ENCODE measurements at regions not wholly inside any gene's neighbourhood (a gene's known extent, or its start where the extent isn't known, plus 50 kb on each side); places are given as distances from the start of the nearest gene placed in this dataset.
"Not testable (repeated sequence)": the region's sequence is repeated elsewhere in the genome, so short reads cannot be mapped to it uniquely, and the experiment has no call there.

- Histone ChIP-seq H3K9me3 (ENCODE audit: control insufficient read depth in 3 of 3, low read length in 3 of 3) (no peaks in the 10 kb centered on the region), H3K27me3 (ENCODE audit: control insufficient read depth in 3 of 3, insufficient read depth in 3 of 3, low read length in 3 of 3) (no peaks in the 10 kb centered on the region), H3K27ac (ENCODE audit: low read depth, low read length) (no peak overlapping the region), H3K4me1 (ENCODE audit: control insufficient read depth in 3 of 3, insufficient read depth in 3 of 3, low read length in 3 of 3) (no peaks in the 10 kb centered on the region), H3K4me3 (ENCODE audit: low read length in 3 of 3) (no peak overlapping the region), H3K9ac (ENCODE audit: low read depth in 1 of 3, low read length in 3 of 3) (no peak overlapping the region), H3K36me3 (ENCODE audit: control insufficient read depth in 3 of 3, insufficient read depth in 3 of 3, low read length in 3 of 3) (no peaks in the 10 kb centered on the region)
These were observed 132.4 kb upstream of the ENPEP start for GRCh38 chr4:110343534-110343933.

DNA sequence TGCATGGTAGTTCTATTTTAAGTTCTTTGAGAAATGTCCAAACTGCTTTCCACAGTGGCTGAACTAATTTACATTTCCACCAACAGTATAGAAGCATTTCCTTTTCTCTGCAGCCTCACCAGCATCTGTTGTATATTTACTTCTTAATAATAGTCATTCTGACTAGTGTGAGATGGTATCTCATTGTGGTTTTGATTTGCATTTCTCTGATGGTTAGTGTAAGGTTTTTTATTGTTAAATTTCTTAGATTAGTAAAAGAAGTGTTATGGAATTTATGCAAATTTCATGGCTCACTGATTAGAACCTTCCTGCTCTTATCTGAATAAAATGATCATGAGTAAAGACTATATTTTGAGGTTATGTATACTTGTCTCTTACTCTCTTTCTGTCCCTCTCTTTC lies 134.8 kb upstream of the ENPEP start:
- H3K4me3 ChIP-seq (ENCODE audit: low read length in 3 of 3); H3K36me3 ChIP-seq (ENCODE audit: control insufficient read depth in 3 of 3, insufficient read depth in 3 of 3, low read length in 3 of 3); H3K27ac ChIP-seq (ENCODE audit: low read depth, low read length); H3K27me3 ChIP-seq (ENCODE audit: control insufficient read depth in 3 of 3, insufficient read depth in 3 of 3, low read length in 3 of 3); H3K9me3 ChIP-seq (ENCODE audit: control insufficient read depth in 3 of 3, low read length in 3 of 3); H3K4me1 ChIP-seq (ENCODE audit: control insufficient read depth in 3 of 3, insufficient read depth in 3 of 3, low read length in 3 of 3); H3K9ac ChIP-seq (ENCODE audit: low read depth in 1 of 3, low read length in 3 of 3): not testable (repeated sequence)

DNA sequence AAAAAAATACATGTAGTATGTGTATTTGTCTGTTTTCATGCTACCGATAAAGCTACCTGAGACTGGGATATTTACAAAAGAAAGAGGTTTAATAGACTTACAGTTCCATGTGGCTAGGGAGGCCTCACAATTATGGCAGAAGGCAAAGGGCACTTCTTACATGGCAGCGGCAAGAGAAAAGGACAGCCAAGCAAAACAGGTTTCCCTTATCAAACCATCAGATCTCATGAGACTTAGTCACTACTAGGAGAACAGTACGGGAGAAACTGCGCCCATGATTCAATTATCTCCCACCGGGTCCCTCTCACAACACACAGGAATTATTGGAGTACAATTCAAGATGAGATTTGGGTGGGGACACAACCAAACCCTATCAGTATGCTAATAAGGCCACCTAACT lies 137.0 kb upstream of the ELOVL6 start:
- Histone ChIP-seq H3K9me3 (ENCODE audit: control insufficient read depth in 3 of 3, low read length in 3 of 3) (no peaks in the 10 kb centered on the region), H3K27ac (ENCODE audit: low read depth, low read length) (no peak overlapping the region), H3K27me3 (ENCODE audit: control insufficient read depth in 3 of 3, insufficient read depth in 3 of 3, low read length in 3 of 3) (no peaks in the 10 kb centered on the region), H3K4me3 (ENCODE audit: low read length in 3 of 3) (no peak overlapping the region), H3K9ac (ENCODE audit: low read depth in 1 of 3, low read length in 3 of 3) (no peak overlapping the region), H3K36me3 (ENCODE audit: control insufficient read depth in 3 of 3, insufficient read depth in 3 of 3, low read length in 3 of 3) (no peaks in the 10 kb centered on the region), H3K4me1 (ENCODE audit: control insufficient read depth in 3 of 3, insufficient read depth in 3 of 3, low read length in 3 of 3) (no peaks in the 10 kb centered on the region)

- H3K27ac ChIP-seq (ENCODE audit: low read depth, low read length), result no peak overlapping the region
- H3K9ac ChIP-seq (ENCODE audit: low read depth in 1 of 3, low read length in 3 of 3), result no peak overlapping the region
- no peaks in the 10 kb centered on the region for H3K9me3 ChIP-seq (ENCODE audit: control insufficient read depth in 3 of 3, low read length in 3 of 3)
- no peaks in the 10 kb centered on the region for H3K4me1 ChIP-seq (ENCODE audit: control insufficient read depth in 3 of 3, insufficient read depth in 3 of 3, low read length in 3 of 3)
- H3K27me3 ChIP-seq (ENCODE audit: control insufficient read depth in 3 of 3, insufficient read depth in 3 of 3, low read length in 3 of 3), result no peaks in the 10 kb centered on the region
- H3K4me3 ChIP-seq (ENCODE audit: low read length in 3 of 3), result no peak overlapping the region
- no peaks in the 10 kb centered on the region for H3K36me3 ChIP-seq (ENCODE audit: control insufficient read depth in 3 of 3, insufficient read depth in 3 of 3, low read length in 3 of 3)
These were observed 134.1 kb upstream of the ELOVL6 start for GRCh38 chr4:110332483-110332882.

- not testable (repeated sequence) for H3K4me3 ChIP-seq (ENCODE audit: low read length in 3 of 3); H3K9ac ChIP-seq (ENCODE audit: low read depth in 1 of 3, low read length in 3 of 3); H3K27me3 ChIP-seq (ENCODE audit: control insufficient read depth in 3 of 3, insufficient read depth in 3 of 3, low read length in 3 of 3); H3K27ac ChIP-seq (ENCODE audit: low read depth, low read length); H3K9me3 ChIP-seq (ENCODE audit: control insufficient read depth in 3 of 3, low read length in 3 of 3); H3K36me3 ChIP-seq (ENCODE audit: control insufficient read depth in 3 of 3, insufficient read depth in 3 of 3, low read length in 3 of 3); H3K4me1 ChIP-seq (ENCODE audit: control insufficient read depth in 3 of 3, insufficient read depth in 3 of 3, low read length in 3 of 3)
These were observed 128.0 kb upstream of the ELOVL6 start for GRCh38 chr4:110326426-110326825.

DNA sequence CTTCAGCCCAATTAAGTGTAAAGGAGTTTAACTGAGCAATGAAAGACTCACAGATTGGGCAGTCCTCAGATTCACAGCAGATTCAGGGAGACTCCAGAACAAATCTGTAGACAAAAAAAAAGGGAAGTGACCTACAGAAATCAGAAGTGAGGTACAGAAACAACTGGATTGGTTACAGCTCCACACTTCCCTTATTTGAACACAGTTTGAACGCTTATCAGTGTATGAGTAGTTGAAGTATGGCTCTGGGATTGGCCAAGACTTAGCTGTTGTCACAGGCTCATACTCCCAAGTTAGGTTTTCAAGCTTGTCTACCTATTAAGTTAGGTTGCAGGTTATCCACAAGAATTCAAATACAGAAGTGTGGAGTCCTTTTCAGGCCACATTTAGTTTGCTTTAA lies 112.4 kb upstream of the ELOVL6 start:
- Histone ChIP-seq H3K27ac (ENCODE audit: low read depth, low read length) (no peak overlapping the region), H3K9me3 (ENCODE audit: control insufficient read depth in 3 of 3, low read length in 3 of 3) (no peaks in the 10 kb centered on the region), H3K4me3 (ENCODE audit: low read length in 3 of 3) (no peak overlapping the region), H3K36me3 (ENCODE audit: control insufficient read depth in 3 of 3, insufficient read depth in 3 of 3, low read length in 3 of 3) (no peaks in the 10 kb centered on the region), H3K27me3 (ENCODE audit: control insufficient read depth in 3 of 3, insufficient read depth in 3 of 3, low read length in 3 of 3) (no peaks in the 10 kb centered on the region), H3K9ac (ENCODE audit: low read depth in 1 of 3, low read length in 3 of 3) (no peak overlapping the region), H3K4me1 (ENCODE audit: control insufficient read depth in 3 of 3, insufficient read depth in 3 of 3, low read length in 3 of 3) (no peaks in the 10 kb centered on the region)

DNA sequence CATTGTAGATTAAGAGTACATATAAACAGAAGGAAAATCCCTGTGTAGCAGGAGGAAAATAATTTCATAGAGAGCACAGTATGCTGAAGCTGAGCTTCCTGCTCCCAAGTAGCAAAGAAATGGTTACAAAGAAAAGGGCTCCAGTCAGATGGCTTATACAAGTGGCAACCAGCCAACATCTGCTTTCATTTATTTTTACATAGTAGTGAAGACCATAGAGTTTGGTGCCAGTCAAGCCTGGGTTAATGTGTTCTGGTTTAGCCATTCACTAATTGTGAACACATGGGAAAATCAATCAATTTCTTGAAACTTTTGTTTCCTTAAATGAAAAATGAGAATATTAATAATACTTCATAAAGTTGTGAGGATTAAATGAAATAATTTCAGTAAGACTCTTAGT lies 111.3 kb upstream of the ELOVL6 start:
- Histone ChIP-seq H3K9me3 (ENCODE audit: control insufficient read depth in 3 of 3, low read length in 3 of 3) (no peaks in the 10 kb centered on the region), H3K27ac (ENCODE audit: low read depth, low read length) (no peak overlapping the region), H3K36me3 (ENCODE audit: control insufficient read depth in 3 of 3, insufficient read depth in 3 of 3, low read length in 3 of 3) (no peaks in the 10 kb centered on the region), H3K4me3 (ENCODE audit: low read length in 3 of 3) (no peak overlapping the region), H3K27me3 (ENCODE audit: control insufficient read depth in 3 of 3, insufficient read depth in 3 of 3, low read length in 3 of 3) (no peaks in the 10 kb centered on the region), H3K9ac (ENCODE audit: low read depth in 1 of 3, low read length in 3 of 3) (no peak overlapping the region), H3K4me1 (ENCODE audit: control insufficient read depth in 3 of 3, insufficient read depth in 3 of 3, low read length in 3 of 3) (no peaks in the 10 kb centered on the region)

DNA sequence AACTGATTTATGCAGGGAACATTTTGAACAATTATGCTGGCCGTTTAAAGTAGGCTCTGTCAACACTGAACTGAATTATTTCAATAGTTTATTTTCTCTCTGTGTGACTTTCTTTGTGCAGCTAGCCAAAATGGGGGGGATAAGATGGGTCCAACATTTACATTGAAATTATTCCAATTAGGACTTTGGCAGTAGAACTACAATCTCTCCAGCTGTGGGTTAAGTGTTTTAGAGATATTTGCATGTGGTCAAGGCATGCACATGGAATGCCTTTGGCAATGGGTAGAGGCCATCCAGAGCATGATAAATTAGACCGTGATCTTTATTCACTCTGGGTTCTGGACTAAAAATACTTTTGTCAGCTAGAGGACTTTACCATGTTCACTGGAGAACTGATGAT lies 107.9 kb upstream of the ELOVL6 start:
- H3K36me3 ChIP-seq (ENCODE audit: control insufficient read depth in 3 of 3, insufficient read depth in 3 of 3, low read length in 3 of 3), result no peaks in the 10 kb centered on the region
- no peak overlapping the region for H3K9ac ChIP-seq (ENCODE audit: low read depth in 1 of 3, low read length in 3 of 3)
- no peak overlapping the region for H3K4me3 ChIP-seq (ENCODE audit: low read length in 3 of 3)
- H3K4me1 ChIP-seq (ENCODE audit: control insufficient read depth in 3 of 3, insufficient read depth in 3 of 3, low read length in 3 of 3), result no peaks in the 10 kb centered on the region
- no peaks in the 10 kb centered on the region for H3K27me3 ChIP-seq (ENCODE audit: control insufficient read depth in 3 of 3, insufficient read depth in 3 of 3, low read length in 3 of 3)
- no peaks in the 10 kb centered on the region for H3K9me3 ChIP-seq (ENCODE audit: control insufficient read depth in 3 of 3, low read length in 3 of 3)
- no peak overlapping the region for H3K27ac ChIP-seq (ENCODE audit: low read depth, low read length)

DNA sequence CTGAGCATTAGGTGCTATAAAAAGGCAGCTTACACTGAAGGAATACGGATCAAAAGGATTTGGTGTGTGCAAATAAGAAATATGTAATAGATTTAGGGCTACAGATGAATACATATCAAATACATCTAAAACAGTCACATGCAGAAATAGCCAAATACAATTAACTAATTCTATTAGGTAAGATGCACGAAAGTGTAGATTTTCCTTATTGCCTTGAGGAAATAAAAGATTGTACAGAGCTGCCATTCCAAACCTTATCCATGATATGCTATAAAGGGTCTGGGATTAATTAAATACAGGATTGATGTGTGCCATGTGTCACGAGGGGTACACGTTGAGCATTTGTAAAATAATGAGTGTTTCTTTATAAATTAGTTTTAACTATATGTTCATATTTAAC lies 107.0 kb upstream of the ELOVL6 start:
- H3K9ac ChIP-seq (ENCODE audit: low read depth in 1 of 3, low read length in 3 of 3), result no peak overlapping the region
- no peaks in the 10 kb centered on the region for H3K9me3 ChIP-seq (ENCODE audit: control insufficient read depth in 3 of 3, low read length in 3 of 3)
- no peaks in the 10 kb centered on the region for H3K36me3 ChIP-seq (ENCODE audit: control insufficient read depth in 3 of 3, insufficient read depth in 3 of 3, low read length in 3 of 3)
- no peak overlapping the region for H3K4me3 ChIP-seq (ENCODE audit: low read length in 3 of 3)
- no peaks in the 10 kb centered on the region for H3K27me3 ChIP-seq (ENCODE audit: control insufficient read depth in 3 of 3, insufficient read depth in 3 of 3, low read length in 3 of 3)
- no peak overlapping the region for H3K27ac ChIP-seq (ENCODE audit: low read depth, low read length)
- no peaks in the 10 kb centered on the region for H3K4me1 ChIP-seq (ENCODE audit: control insufficient read depth in 3 of 3, insufficient read depth in 3 of 3, low read length in 3 of 3)

- Histone ChIP-seq H3K36me3 (ENCODE audit: control insufficient read depth in 3 of 3, insufficient read depth in 3 of 3, low read length in 3 of 3) (no peaks in the 10 kb centered on the region), H3K4me3 (ENCODE audit: low read length in 3 of 3) (no peak overlapping the region), H3K27ac (ENCODE audit: low read depth, low read length) (no peak overlapping the region), H3K27me3 (ENCODE audit: control insufficient read depth in 3 of 3, insufficient read depth in 3 of 3, low read length in 3 of 3) (no peaks in the 10 kb centered on the region), H3K9ac (ENCODE audit: low read depth in 1 of 3, low read length in 3 of 3) (no peak overlapping the region), H3K9me3 (ENCODE audit: control insufficient read depth in 3 of 3, low read length in 3 of 3) (no peaks in the 10 kb centered on the region), H3K4me1 (ENCODE audit: control insufficient read depth in 3 of 3, insufficient read depth in 3 of 3, low read length in 3 of 3) (peaks cover 0 to 5% (median 0%) of the 10 kb centered on the region in 3 donors)
These were observed 98.5 kb upstream of the ELOVL6 start for GRCh38 chr4:110296892-110297291.

DNA sequence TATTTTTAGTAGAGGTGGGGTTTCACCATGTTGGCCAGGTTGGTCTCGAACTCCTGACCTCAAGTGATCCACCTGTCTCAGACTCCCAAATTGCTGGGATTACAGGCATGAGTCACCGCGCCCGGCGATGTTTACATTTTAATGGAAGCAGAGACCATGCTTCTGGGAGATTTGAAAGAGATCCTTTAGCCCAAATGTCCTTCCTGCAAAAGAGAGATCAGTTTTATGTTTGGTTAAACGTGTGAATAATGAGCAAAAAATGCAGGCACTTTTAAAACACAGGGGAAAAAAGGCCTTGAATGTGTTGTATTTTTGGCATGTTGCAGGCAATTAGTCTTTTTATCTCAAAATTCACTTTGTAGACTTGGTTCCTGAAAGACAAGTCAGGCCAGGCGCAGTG lies 95.8 kb upstream of the ELOVL6 start:
- H3K27me3 ChIP-seq (ENCODE audit: control insufficient read depth in 3 of 3, insufficient read depth in 3 of 3, low read length in 3 of 3), result no peaks in the 10 kb centered on the region
- H3K4me3 ChIP-seq (ENCODE audit: low read length in 3 of 3), result no peak overlapping the region
- H3K4me1 ChIP-seq (ENCODE audit: control insufficient read depth in 3 of 3, insufficient read depth in 3 of 3, low read length in 3 of 3), result peaks cover 0 to 5% (median 0%) of the 10 kb centered on the region in 3 donors
- H3K27ac ChIP-seq (ENCODE audit: low read depth, low read length), result no peak overlapping the region
- no peaks in the 10 kb centered on the region for H3K36me3 ChIP-seq (ENCODE audit: control insufficient read depth in 3 of 3, insufficient read depth in 3 of 3, low read length in 3 of 3)
- H3K9ac ChIP-seq (ENCODE audit: low read depth in 1 of 3, low read length in 3 of 3), result no peak overlapping the region
- no peaks in the 10 kb centered on the region for H3K9me3 ChIP-seq (ENCODE audit: control insufficient read depth in 3 of 3, low read length in 3 of 3)
